GM10266 (cell line): ENCODE measurements at regions not wholly inside any gene's neighbourhood (a gene's known extent, or its start where the extent isn't known, plus 50 kb on each side); places are given as distances from the start of the nearest gene placed in this dataset.

Experiments used
- DNase-seq: peaks from one replicate; pipeline ENCODE4 v3.0.0; 2012; ENCODE audit errors: extremely low spot score
- CTCF ChIP-seq: IDR thresholded peaks from 2 replicates; pipeline ENCODE4 v1.5.1; 2012; ENCODE audit warnings: mild to moderate bottlenecking, low read depth; ENCODE audit not compliant: control insufficient read depth, insufficient read depth; ENCODE audit errors: missing control alignments

GRCh38 chr2:66794070-66794469 is 359.1 kb downstream of the MEIS1 start:
- no peak for TF ChIP-seq CTCF
- no peak for DNase-seq

- no peak for DNase-seq
- TF ChIP-seq CTCF: no peak
Measured at GRCh38 chr2:66794551-66794950, 359.6 kb downstream of the MEIS1 start.

GRCh38 chr2:66802877-66803276 is 368.0 kb downstream of the MEIS1 start:
- DNase-seq: no peak

GRCh38 chr2:66803726-66804125 is 368.8 kb downstream of the MEIS1 start:
- TF ChIP-seq CTCF: no peak
- DNase-seq: no peak

More at GRCh38 chr2:66802877-66803276, 368.0 kb downstream of the MEIS1 start:
- TF ChIP-seq CTCF: no peak

GRCh38 chr2:66805016-66805865 is 370.3 kb downstream of the MEIS1 start:
- DNase-seq: no peak
- no peak for TF ChIP-seq CTCF

GRCh38 chr2:66805968-66806367 is 371.0 kb downstream of the MEIS1 start:
- DNase-seq: no peak
- TF ChIP-seq CTCF: no peak

GRCh38 chr2:66813525-66813924 is 378.6 kb downstream of the MEIS1 start:
- no peak for TF ChIP-seq CTCF
- DNase-seq: no peak
